Glomerular endothelial cell (primary cell): ENCODE measurements at regions not wholly inside any gene's neighbourhood (a gene's known extent, or its start where the extent isn't known, plus 50 kb on each side); places are given as distances from the start of the nearest gene placed in this dataset.
"Not testable (repeated sequence)": the region's sequence is repeated elsewhere in the genome, so short reads cannot be mapped to it uniquely, and the experiment has no call there.

Source experiments
- DNase-seq: peaks from one replicate; pipeline ENCODE4 v3.0.0-alpha.2; 2011; ENCODE audit warnings: low read depth, low spot score; ENCODE audit errors: extremely low read depth

DNA sequence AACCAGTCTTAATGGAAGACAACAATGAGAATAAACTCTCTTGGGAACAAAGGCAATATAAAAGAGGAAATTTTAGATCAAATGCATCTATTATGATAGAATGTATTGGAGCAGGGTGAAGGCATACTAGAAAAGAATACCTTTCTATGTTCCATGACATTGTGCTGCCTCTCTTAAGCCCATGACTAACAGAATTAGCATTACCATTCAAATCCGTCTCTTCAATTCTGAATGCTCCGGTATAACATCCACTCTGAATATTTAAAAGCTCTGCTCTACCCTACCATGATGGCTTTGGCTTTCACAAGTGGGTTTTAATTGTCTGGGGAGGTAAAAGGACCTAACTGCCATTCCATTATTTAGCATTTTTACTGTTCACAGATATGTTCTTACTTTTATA is 1878.4 kb downstream of the ARAP2 start:
- DNase-seq: no peak

DNA sequence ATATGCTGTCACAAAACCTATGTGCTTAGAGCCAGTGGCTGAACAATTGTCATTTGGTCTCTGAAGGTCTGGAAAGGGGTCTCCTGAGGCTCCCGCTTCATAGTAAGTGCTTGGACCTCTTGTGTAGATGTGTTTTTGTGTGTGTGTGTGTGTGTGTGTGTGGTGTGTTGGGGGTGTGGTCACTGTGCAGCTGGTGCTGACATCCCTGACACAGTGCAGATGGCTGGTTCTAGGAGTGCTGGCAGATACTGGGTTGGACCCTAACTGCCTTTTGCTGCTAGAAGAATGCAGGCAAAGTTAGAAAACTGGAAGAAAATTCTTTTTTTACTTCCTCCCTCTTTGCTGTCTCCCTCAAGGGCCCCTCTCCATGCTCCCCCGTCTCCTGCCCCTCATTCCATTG is 1872.6 kb downstream of the ARAP2 start:
- no peak for DNase-seq

DNA sequence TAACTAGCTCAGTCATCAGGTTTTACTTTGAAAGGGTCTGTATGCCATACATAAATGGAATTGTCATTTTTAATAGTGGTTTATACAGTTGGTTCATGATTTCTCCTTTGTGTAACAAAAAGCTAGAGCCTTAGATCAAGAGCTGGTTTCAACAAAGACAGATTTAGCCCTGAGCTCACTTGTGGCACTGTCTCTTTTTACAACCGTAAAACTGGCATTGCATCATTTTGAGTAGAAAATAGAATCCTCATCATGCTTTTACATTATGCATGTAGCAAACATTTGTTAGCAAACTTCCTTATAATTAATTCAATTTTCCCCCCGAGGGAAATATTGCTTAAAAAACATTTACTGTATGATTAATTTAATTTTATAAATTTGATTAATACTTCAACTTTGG is 1871.5 kb downstream of the ARAP2 start:
- DNase-seq: no peak

DNA sequence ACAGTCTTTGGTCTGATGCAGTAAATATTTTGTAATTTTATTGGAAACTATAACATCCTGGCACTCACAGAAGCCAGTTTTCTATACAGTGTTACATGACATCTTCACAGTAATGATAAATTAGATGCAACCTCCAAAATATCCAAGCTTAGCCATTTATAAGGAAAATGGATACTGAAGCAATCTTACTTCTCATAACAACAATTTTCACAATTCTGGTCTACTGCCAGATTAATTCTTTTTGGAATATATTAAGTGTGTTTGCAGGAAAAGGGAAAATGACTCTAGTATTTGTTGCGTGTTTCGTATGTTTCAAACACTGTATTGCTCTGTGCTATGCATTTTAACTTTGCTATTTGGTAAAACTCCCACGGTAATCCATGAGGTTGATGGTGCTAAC is 1870.9 kb downstream of the ARAP2 start:
- DNase-seq: no peak

DNA sequence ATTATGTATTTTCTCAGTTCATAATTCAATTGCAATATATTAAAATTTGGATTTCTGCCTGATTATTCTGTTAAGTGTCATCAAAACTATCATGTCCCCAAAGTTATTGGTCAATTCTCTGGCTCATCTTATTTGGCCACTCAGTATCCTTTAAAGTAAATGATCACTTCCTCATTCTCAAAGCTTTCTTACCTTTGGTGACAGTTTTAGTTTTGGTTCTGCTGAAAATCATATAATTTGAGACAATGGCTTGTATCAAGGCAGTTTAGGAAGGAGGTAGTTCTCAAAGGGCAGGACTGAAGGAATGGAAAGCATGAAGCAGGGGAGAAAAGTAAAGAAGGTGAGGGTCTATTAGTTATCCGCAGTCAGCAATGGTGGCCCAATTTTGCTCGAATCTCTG is 1832.1 kb downstream of the ARAP2 start:
- DNase-seq: no peak

DNA sequence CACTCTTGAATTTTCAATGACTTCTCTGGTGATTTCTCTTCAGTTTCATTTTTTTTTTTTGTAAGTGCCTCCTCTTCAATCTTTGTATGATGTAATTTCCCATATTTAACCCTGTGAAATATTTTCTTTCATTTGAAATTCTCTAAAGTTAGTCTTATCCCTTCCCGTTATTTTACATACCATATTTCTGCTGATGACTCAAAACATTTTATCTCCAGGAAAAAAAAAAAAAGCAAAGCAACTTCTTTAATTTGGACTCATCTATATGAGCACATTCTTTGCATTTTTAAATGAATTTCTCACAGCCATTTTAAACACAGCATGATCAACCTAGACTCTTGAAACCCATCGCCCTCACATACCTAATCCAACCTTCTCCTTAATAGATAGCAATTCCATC is 1831.4 kb downstream of the ARAP2 start:
- no peak for DNase-seq

DNA sequence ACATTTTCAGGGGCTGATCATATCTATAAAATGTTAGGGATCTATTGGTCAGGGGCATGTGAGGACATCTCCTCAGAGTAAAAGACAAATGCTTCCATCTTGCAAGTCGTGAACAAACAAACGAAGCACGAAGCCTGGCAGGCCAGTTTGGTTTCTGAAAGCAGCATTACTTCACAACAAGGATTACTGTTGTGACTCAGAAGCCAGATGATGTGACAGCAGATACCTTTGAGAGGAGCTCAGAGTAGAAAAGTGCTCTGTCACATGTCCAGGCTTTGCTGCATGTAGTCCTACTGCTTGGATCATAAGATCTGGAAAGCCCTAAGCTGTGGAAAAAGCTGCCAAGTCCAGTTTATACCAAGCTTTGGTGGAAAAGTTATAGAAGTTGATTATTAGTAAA is 1827.2 kb downstream of the ARAP2 start:
- DNase-seq: no peak

DNA sequence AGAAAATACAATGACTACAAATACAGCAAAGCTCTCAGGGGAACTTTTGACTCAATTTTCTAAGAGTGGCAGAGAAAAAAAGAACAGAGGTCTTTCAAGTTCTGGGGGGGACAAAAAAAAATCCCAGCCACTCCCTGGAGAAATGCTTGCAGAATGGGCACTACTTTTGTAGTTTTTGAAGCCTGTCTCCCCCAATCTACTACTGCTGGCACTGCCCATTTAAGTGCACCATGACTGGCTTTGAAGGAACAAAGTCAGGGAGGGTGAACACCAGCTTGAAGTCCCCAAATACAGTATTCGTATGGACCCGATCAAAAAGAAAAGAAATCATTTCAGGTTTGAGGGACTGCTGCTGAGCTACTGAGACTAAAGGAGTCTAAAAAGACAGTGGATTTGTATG is 1824.4 kb downstream of the ARAP2 start:
- DNase-seq: no peak

DNA sequence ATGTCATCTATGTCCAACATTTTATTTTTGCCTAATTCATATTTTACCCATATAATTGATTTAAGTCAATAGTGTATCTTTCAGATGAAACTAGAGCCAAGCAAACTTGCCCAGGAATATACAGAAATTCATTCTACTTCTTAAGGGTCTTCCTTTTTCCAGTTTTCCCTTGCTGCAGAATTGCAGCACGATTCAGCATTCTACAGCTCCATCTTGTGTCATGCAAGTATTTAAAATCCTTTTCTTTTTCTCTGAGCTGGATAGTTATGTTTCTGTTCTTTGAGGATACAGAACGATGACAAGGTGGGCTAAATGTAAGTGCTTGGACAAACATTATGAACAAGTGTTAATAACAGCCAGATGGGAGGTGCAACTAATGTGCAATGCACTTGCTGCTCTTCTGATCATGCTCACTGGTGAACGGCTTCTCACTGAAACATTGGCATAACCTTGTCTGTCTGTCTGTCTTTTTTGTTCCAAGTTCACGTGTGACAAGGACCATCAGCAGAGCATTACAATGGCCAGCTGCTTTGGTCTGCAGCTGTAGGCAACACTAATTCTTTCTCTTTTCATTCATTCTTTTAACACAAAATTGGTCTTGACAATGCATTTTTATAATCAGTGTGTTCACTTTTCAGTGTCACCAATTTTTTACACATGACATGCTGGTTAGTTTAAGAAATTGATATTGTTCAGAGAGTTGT is 1821.7 kb downstream of the ARAP2 start:
- no peak for DNase-seq

DNA sequence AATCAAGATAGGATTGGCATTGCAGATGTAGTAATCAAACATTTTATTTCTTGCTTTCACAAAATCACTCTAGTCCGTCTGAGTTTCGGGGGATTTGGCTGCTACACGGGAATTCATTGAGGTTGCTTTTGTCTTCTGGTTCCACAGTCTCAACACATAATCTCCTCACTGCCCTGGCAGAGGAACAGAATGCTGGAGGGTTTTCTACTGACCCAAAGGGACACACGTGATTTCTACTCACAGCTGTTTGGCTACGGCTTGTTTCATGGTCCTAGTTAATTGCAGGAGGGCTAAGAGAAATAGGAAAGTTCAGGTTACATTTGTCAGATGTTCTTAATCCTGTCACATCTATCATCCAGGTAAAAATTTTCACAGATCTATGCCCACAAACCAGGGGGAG is 1811.6 kb downstream of the ARAP2 start:
- no peak for DNase-seq

DNA sequence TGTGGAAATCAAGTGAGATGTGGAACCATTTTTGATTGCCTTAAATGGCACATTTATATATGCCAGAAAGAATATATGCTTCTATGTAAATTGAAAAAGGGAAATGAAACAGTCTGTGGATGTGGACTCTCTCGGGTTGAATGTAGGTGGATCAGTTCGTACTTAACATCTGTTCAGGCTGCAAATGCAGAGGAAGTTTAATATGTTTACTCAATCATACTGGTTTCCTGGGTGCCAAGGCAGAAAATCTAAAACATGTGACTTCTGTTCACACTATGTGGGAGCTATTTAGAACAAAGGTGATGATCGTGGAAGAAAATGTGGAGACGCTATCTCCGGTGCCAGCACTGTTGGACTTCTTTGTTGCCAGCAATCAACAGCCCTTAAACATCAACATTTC is 1809.9 kb downstream of the ARAP2 start:
- DNase-seq: not testable (repeated sequence)

DNA sequence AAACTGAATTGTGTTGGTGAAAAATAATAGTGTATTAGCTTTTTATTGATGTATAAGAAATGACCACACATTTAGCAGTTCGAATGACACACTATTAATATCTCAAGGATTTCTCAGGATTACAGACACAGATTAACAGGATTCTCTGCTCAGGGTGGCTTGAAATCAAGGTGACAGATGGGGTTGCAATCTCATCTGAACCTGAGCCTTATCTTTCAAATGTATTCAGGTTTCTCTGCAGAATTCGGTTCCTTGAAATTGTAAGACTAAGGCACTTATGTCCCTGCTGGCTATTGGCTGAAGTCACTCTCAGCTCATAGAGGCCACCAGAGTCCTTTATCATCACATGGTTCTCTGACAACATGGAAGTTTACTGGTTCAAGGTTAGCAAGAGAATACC is 1780.1 kb downstream of the ARAP2 start:
- DNase-seq: no peak

DNA sequence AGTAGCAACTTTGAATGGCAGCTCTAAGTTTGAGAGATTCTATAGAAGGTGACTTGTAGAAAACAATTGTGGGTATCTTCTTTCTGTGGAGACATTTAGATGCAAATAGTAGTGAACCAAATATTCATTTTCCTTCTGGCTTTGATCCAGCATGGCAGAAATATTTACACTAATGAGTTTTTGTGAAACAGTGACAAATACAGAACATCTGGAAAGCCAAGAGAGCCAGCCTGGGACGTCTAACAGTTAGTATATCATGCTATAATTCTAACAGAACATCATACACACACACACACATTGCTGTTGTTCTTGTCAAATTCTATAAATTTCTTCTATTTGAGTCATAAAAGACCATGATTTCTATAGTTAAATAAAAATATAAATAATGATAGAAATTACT is 1777.9 kb downstream of the ARAP2 start:
- no peak for DNase-seq

DNA sequence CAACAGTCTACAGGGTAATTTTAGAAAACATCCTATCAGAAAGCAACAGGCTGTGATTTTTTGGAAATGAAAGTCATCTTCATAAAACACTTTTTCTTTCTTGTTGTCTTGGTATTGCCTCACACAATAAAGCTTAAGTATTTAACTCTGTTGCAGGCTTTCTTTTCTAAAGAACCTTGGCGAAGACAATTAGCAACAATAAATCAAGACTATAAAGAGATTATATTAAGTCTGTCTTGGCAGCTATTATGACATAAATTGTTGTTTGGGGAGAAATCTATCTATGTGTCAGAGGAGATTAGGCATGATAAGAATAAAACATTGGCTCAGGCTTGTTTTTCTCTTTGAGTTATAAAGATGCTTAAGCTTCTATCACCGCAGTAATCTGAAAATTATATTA is 1774.8 kb downstream of the ARAP2 start:
- no peak for DNase-seq

DNA sequence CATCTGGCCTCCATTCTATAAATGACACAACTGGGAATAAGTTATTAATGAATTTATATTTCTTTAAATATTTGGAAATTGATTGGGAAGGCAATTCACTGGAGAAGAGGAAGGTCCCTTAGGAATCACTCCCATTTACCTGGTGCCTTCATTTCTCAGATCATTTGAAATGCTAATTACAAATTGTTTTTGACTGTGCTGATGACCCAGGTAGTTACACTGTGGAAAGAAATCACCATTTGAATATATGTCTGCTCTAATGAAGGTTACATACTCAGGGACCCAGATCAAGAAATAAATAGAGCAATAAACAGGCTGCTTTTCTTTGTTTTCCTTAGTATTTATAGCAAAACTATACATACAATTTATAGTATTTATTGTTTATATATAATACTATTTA is 1759.1 kb downstream of the ARAP2 start:
- DNase-seq: no peak

DNA sequence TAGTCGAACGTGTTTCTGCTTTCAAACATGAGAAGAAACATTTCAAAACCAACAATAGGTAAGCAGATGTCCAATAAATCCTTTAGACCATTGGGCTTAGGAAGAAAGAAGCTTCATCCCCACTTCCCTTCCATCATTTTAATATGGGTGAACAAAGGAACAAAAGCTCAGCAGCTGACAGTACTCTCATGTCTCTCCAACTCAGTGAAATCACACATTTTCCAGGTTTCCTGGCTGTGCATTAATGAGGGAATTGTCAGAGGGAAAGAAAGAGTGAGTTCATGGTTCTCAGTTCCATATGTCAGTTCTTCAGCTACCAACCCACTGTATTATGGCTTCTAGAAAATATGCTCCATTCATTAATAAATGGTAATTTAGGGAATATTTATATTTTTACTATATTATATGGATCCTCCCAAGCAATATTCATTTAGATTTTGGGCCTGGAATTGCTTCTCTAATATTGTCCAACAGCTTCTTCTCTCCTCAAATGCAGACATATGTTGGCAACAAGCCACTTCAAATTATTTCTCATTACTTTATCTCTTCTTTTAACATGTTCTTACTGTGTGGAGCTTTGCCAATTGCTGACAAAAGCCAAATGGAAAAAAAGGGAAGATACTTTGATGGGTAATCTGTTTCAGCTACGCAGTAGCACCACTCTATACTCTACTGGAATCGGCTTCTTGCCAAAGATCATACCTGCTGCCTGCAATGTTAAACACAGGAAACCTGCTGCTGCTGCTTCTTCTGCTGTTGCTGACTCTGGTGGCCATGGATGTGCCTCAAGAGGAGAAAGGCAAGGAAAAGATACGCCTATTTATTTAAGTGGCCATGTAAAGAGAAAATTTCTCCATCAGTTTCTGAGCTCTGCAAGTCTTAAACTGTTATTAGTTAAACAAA is 1757.6 kb downstream of the ARAP2 start:
- DNase-seq: no peak

DNA sequence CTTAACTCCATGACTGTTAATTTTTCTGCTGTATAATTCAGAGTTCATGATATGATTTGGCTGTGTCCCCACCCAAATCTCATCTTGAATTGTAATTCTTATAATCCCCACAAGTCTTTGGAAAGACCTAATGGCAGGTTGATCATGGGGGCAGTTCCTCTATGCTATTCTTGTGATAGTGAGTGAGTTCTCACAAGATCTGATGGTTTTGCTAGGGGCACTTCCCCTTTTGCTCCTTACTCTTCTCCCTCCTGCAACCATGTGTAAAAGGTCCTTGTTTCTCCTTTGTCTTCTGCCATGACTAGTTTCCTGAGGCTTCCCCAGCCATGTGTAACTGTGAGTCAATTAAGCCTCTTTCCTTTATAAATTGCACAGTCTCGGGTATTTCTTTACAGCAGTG is 1751.9 kb downstream of the ARAP2 start:
- DNase-seq: no peak

DNA sequence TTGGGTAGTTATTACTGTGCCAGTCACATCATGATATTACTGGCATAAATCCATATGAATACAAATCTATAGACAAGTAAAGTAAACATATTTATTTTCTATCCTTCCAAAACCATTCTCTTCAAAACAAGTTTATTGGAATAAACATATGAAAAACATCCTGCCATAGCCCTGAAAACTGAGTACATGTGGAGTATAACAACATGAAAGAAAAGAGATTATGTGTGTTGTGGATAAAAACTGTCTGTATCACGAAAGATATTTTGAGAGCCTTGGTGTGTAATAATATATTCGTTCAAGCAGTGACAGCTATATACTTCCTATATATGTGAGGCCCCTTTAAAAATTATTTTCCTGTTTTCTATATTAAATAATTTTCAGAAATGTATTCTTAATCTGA is 1742.2 kb downstream of the ARAP2 start:
- DNase-seq: no peak

DNA sequence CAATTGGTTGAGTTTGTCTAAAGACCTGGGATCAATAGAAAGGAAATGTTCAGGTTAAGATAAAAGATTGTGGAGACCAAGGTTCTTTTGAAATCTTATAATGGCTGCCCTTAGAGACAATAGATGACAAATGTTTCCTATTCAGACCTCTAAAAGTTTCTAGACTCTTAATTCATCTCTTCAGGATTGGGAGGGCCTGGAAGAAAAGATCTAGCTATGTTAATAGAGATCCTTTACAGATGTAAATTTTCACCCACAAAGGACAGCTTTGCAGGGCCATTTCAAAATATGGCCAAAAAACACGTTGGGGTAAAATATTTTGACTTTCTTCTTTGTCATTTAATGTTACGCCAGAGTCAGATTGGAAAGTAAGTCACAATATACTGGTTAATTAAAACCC is 1739.6 kb downstream of the ARAP2 start:
- DNase-seq: not testable (repeated sequence)

DNA sequence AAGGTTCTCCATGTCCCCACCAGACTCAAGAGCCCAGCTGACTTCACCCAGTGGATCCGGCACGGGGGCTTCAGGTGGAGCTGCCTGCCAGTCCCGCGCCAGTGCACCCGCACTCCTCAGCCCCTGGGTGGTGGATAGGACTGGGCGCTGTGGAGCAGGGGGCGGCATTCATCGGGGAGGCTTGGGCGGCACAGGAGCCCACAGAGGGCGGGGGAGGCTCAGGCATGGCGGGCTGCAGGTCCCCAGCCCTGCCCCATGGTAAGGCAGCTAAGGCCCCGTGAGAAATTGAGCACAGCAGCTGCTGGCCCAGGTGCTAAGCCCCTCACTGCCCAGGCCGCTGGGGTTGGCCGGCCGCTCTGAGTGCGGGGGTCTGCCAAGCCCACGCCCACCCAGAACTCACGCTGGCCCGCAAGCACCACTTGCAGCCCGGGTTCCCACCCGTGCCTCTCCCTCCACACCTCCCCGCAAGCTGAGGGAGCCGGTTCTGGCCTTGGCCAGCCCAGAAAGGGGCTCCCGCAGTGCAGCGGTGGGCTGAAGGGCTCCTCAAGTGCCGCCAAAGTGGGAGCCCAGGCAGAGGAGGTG is 1737.7 kb downstream of the ARAP2 start:
- DNase-seq: not testable (repeated sequence)

DNA sequence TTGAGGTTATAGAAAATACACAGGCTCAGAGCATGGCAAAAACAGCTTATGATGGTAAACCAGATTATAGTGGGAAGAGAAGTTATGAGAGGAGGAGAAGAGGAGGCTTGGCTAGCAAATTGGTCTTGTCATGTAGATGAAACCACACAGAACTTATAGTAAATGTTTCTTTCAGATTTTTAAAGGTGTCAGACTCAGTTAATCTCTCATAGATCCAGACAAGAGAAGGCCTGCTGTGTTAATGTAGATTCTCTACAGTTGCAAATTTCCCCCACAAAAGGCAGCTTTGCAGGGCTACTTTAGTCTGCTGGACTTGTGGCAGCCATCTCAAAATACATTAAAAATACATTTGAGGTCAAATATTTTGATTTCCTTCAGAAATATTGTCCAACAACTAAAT is 1731.7 kb downstream of the ARAP2 start:
- no peak for DNase-seq

DNA sequence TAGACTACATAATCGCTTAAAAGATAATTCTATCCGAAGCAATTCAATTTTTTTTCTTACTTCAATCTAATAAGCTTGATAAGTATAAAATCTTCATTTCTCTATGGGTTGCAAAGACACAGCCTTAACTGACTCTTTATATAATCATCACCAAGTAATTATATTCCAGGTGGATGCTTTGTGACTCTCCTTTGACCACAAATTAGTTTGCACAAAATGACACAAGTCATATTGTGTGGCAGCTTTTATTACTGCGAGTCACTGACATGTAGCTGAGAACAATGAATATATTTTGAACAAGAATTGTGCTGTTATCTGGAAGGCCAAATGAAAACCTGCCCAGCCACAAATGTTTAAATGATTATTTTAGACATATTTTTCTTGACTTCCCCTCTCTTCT is 1727.8 kb downstream of the ARAP2 start:
- no peak for DNase-seq
